Calu3 (cell line): ENCODE measurements at regions not wholly inside any gene's neighbourhood (a gene's known extent, or its start where the extent isn't known, plus 50 kb on each side); places are given as distances from the start of the nearest gene placed in this dataset.

Experiments
- BruUV-seq: library from RNA; stranded (reverse); fragments of 400-500 nt; replicated peaks from 2 replicates; lab custom pipeline; 2021; lab: Mats Ljungman, UMichigan
- CTCF ChIA-PET: fragments of 300-600 bp; sonication (Branson Sonifier 250); formaldehyde crosslinking; loops from one replicate; lab custom pipeline; 2022; ENCODE audit warnings: antibody characterized with exemption; lab: Charles Lee
- DNase-seq: peaks from one replicate; pipeline ENCODE4 v3.0.0; 2022
- H3K27ac Mint-ChIP-seq: one replicate; pipeline ENCODE4 v1.8.0; 2022; ENCODE audit warnings: mixed read lengths; ENCODE audit not compliant: unreplicated experiment
- H3K27me3 Mint-ChIP-seq: one replicate; pipeline ENCODE4 v1.8.0; 2022; ENCODE audit warnings: mixed read lengths; ENCODE audit not compliant: unreplicated experiment
- H3K36me3 Mint-ChIP-seq: one replicate; pipeline ENCODE4 v1.8.0; 2022; ENCODE audit warnings: mild to moderate bottlenecking, moderate library complexity, mixed read lengths; ENCODE audit not compliant: insufficient read depth, unreplicated experiment
- H3K4me1 Mint-ChIP-seq: one replicate; pipeline ENCODE4 v1.8.0; 2022; ENCODE audit warnings: mild to moderate bottlenecking, low read depth, mixed read lengths; ENCODE audit not compliant: unreplicated experiment
- H3K4me3 Mint-ChIP-seq: one replicate; pipeline ENCODE4 v1.8.0; 2022; ENCODE audit warnings: mild to moderate bottlenecking, low read depth, moderate library complexity, mixed read lengths; ENCODE audit not compliant: unreplicated experiment
- H3K9me3 Mint-ChIP-seq: one replicate; pipeline ENCODE4 v1.8.0; 2022; ENCODE audit warnings: low read depth, mixed read lengths; ENCODE audit not compliant: unreplicated experiment
- CTCF ChIP-seq: fragments of 200-600 bp; IDR thresholded peaks from one replicate; pipeline ENCODE4 v1.8.0; 2022; ENCODE audit warnings: antibody characterized with exemption; ENCODE audit not compliant: unreplicated experiment
- intact Hi-C: fragments of 100-400 bp; cut with micrococcal nuclease; formaldehyde crosslinking; loops from one replicate; pipeline ENCODE4 v1.10.0; 2022; ENCODE audit not compliant: unreplicated experiment

- BruUV-seq: no TSS peak
- H3K4me1 Mint-ChIP-seq: peaks cover 12% of the 10 kb centered on the region
- CTCF ChIA-PET: no interaction called here
Observed at GRCh38 chr1:229058729-229059128, 212.2 kb upstream of the RAB4A start.

DNA sequence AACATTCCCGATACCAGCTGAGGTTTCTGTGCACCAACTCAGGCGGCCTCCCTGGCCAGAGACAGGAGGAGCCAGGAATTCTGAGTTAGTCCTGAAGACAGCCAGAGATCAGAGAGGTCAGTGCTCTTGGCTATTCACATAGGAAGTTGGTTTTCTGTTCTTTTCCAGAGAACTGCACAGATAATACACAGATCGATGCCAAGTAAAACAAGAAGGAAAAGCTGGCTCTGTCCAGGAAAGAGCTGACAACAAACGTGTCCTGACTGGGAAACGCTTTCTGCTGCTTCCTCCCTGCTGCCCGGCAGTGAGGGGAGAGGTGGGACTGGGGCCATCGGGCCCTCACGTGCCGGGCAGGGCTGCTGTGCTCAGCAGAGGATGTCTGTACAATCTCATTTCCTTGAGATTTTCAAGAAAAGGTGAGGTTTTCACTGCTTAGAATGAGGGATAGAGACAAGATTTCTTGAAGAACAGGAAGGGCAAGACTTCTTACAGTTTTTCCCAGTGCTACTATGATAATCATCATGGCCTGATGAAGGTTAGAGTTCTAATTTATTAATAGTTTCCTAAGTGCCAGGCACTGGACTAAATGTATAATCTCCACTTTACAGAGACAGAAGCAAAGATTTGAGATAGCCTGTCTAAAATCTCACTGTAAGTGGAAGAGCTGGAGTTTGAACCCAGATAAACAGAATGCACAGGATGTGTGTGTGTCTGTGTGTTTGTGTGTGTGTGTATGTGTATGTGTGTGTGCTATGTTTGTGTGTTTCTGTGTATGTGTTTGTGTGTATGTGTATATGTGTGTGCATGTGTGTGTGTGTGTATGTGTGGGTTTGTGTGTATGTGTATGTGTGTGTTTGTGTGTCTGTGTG lies 211.0 kb upstream of the RAB4A start:
- CTCF ChIA-PET: interaction anchor here (0.5 kb wide), 1 partner anchor 211 kb away, joined by 3 read pairs; no protein-coding TSS in a partner anchor
- H3K9me3 Mint-ChIP-seq: no peaks in the 10 kb centered on the region
- intact Hi-C loops: no loop called here
- peaks cover 21% of the 10 kb centered on the region for H3K4me1 Mint-ChIP-seq
- no peaks in the 10 kb centered on the region for H3K27me3 Mint-ChIP-seq
- H3K27ac Mint-ChIP-seq: no peak overlapping the region
- H3K4me3 Mint-ChIP-seq: no peak overlapping the region
- no peak for DNase-seq
- no peaks in the 10 kb centered on the region for H3K36me3 Mint-ChIP-seq
- no TSS peak for BruUV-seq
- no peak for TF ChIP-seq CTCF

More at GRCh38 chr1:229058729-229059128, 212.2 kb upstream of the RAB4A start:
- intact Hi-C loops: no loop called here
- TF ChIP-seq CTCF: no peak
- Mint-ChIP-seq H3K36me3 (no peaks in the 10 kb centered on the region), H3K27me3 (no peaks in the 10 kb centered on the region), H3K4me3 (no peak overlapping the region), H3K9me3 (no peaks in the 10 kb centered on the region), H3K27ac (no peak overlapping the region)
- DNase-seq: no peak

GRCh38 chr1:229062135-229062534 lies 208.8 kb upstream of the RAB4A start:
- no TSS peak for BruUV-seq
- H3K27ac Mint-ChIP-seq: no peak overlapping the region
- H3K27me3 Mint-ChIP-seq: peaks cover 3% of the 10 kb centered on the region
- no peaks in the 10 kb centered on the region for H3K9me3 Mint-ChIP-seq
- H3K4me3 Mint-ChIP-seq: no peak overlapping the region
- intact Hi-C loops: no loop called here
- no peaks in the 10 kb centered on the region for H3K36me3 Mint-ChIP-seq
- peaks cover 21% of the 10 kb centered on the region for H3K4me1 Mint-ChIP-seq
- CTCF ChIA-PET: no interaction called here
- no peak for TF ChIP-seq CTCF
- DNase-seq: no peak

- BruUV-seq: no TSS peak
- Mint-ChIP-seq H3K27me3 (peaks cover 14% of the 10 kb centered on the region), H3K4me3 (no peak overlapping the region), H3K4me1 (peaks cover 21% of the 10 kb centered on the region), H3K27ac (no peak overlapping the region), H3K36me3 (no peaks in the 10 kb centered on the region), H3K9me3 (no peaks in the 10 kb centered on the region)
- no peak for DNase-seq
- no peak for TF ChIP-seq CTCF
- CTCF ChIA-PET: no interaction called here
- intact Hi-C loops: no loop called here
Observed at GRCh38 chr1:229063154-229063773, 207.6 kb upstream of the RAB4A start.
